SKM-1 (cell line): ENCODE measurements at regions not wholly inside any gene's neighbourhood (a gene's known extent, or its start where the extent isn't known, plus 50 kb on each side); places are given as distances from the start of the nearest gene placed in this dataset.
"Not testable (repeated sequence)": the region's sequence is repeated elsewhere in the genome, so short reads cannot be mapped to it uniquely, and the experiment has no call there.

ENCODE experiments used
- DNase-seq: peaks from one replicate; lab custom pipeline; 2025; ENCODE audit not compliant: unreplicated experiment; lab: John Stamatoyannopoulos, UW

DNA sequence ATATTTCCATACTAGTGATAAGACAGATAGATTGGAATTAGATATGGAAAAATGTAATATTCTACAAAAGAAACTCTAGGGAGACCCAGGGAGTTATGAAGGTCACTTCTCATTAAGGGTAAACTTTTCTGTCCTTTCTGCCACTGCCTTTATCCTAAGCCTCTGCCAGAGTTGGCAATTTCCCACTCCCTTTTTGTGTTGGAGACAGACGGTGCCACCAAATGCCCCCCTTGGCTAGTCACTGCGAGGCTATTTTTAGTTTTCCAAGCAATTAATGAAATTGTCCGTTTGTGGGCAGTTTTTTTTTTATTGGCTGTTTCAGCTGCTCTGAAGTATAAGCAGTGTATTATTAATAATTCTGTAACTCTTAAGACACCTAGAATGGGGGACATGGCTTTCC lies 67.6 kb upstream of the TENM4 start:
- DNase-seq = no peak

GRCh38 chr11:79507706-79508105 lies 66.9 kb upstream of the TENM4 start:
- no peak for DNase-seq

- no peak for DNase-seq
These were observed 66.0 kb upstream of the TENM4 start for GRCh38 chr11:79506734-79507344.

DNA sequence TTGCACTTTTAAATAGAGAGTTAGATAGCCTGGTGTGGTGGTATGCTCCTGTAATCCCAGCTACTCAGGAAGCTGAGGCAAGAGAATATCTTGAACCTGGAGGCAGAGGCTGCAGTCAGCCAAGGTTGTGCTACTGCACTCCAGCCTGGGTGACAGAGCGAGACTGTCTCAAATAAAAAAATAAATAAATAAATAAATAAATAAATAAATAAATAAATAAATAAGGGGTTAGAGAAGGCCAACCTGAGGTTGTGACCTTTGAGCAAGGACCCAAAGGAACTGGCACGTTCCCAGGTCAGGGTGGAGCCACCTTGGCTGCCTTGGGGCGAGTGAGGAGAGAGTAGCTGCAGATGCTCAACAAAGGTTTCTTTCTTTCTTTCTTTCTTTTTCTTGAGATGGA lies 65.3 kb upstream of the TENM4 start:
- no peak for DNase-seq

GRCh38 chr11:79503028-79503427 lies 62.2 kb upstream of the TENM4 start:
- no peak for DNase-seq

DNA sequence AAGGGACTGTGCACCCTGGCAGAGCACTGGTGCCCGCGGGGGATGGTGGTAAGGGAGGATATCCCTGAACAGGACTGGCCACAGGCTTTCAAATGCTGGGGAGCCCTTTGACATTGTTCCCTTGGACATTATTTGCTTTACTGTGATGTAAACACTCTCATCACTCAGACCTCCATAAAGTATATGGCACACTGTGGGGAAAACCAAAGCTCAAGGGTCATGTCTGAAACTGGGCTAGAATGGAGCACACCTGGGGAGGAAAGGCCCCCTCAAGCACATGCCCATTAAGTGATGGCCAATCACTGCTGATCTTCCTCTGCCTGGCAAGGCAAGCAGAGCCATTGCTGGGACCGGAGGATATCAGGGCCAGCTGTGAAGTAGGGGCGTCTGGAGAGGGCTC lies 60.9 kb upstream of the TENM4 start:
- no peak for DNase-seq

DNA sequence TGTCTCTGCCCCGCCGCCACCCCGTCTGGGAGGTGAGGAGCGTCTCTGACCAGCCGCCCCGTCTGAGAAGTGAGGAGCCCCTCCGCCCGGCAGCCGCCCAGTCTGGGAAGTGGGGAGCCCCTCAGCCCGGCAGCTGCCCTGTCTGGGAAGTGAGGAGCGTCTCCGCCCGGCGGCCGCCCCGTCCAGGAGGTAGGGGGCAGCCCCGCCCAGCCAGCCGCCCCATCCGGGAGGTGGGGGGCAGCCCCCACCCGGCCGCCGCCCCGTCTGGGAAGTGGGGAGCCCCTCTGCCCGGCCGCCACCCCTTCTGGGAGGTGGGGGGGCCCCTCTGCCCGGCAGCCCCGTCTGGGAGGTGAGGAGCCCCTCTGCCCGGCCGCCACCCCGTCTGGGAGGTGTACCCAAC lies 59.1 kb upstream of the TENM4 start:
- DNase-seq = not testable (repeated sequence)

DNA sequence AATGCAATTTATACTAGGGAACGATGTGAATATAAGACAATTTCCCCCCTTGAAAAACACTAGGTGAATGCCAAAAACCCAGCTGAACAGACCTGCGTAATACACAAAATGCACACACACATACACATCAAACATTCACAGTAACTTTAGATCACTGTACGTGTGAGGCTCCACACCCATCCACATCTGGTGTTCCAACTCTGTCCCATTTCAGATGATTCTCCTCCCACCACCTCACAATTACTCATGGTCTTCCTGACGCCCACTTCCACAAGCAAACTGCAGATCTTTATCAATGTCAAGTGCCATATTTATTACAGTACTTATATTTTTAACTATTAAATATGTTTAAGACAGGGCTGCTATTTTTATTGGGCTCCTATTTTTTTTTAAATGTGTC lies 57.8 kb upstream of the TENM4 start:
- DNase-seq = no peak

DNA sequence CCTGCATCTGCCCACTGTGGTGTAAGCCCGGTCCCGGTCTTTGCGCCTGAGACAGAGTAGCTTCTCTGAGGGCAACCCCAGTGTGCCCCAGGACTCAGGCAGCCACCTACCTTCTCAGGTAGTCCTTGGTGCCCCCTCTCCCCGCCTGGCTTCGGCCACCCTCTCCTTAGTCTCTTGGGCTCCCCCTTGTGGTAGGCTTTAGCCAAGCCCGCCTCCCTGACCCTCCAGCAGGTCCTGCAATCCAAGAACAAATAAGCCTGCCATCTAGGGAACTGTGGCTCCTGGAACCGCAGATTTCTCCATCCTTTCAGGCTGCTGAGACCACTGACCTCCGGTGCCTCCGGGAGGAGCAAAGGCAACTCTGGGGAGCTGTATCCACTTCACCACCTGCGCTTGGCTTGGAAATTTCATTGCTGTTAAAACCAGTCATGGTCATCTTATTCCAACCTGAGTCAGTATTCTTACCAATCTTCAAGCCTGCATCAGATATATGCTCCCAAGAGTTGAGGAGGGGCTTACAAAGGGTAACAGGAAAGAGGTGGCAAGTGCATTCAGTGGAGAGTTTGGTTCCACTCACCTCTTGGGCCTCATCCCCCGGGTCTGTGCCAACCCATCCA lies 52.8 kb upstream of the TENM4 start:
- peak; percentile 39 for DNase-seq

GRCh38 chr11:79492008-79492407 lies 51.2 kb upstream of the TENM4 start:
- DNase-seq = no peak
